GM21786 (cell line): ENCODE measurements at regions not wholly inside any gene's neighbourhood (a gene's known extent, or its start where the extent isn't known, plus 50 kb on each side); places are given as distances from the start of the nearest gene placed in this dataset.
A peak's percentile ranks its signal among the peaks of the same experiment; 100 is the strongest.

Source experiments
- ATAC-seq: cut with Tn5 transposase; IDR thresholded peaks from one replicate; pipeline ENCODE4 v1.9.1; 2021; ENCODE audit not compliant: unreplicated experiment

- no peak for ATAC-seq
These were observed 134.7 kb upstream of the CITED2 start for GRCh38 chr6:139509167-139509566.

GRCh38 chr6:139508576-139508975 lies 134.1 kb upstream of the CITED2 start:
- ATAC-seq, result no peak

- ATAC-seq, result no peak
These were observed 133.6 kb upstream of the CITED2 start for GRCh38 chr6:139508023-139508422.

GRCh38 chr6:139500977-139501376 lies 126.5 kb upstream of the CITED2 start:
- ATAC-seq, result no peak

- ATAC-seq, result no peak
These were observed 124.3 kb upstream of the CITED2 start for GRCh38 chr6:139498715-139499114.

- ATAC-seq, result no peak
These were observed 123.0 kb upstream of the CITED2 start for GRCh38 chr6:139497345-139497961.

- ATAC-seq, result no peak
These were observed 122.4 kb upstream of the CITED2 start for GRCh38 chr6:139496654-139497344.

- ATAC-seq, result no peak
These were observed 120.0 kb upstream of the CITED2 start for GRCh38 chr6:139494376-139494990.

- no peak for ATAC-seq
These were observed 116.0 kb upstream of the CITED2 start for GRCh38 chr6:139490482-139490881.

- no peak for ATAC-seq
These were observed 112.0 kb upstream of the CITED2 start for GRCh38 chr6:139486476-139486799.

- ATAC-seq, result no peak
These were observed 111.5 kb upstream of the CITED2 start for GRCh38 chr6:139485742-139486475.

GRCh38 chr6:139485185-139485584 lies 110.7 kb upstream of the CITED2 start:
- no peak for ATAC-seq

GRCh38 chr6:139483079-139483478 lies 108.6 kb upstream of the CITED2 start:
- ATAC-seq, result no peak

- ATAC-seq, result no peak
These were observed 107.8 kb upstream of the CITED2 start for GRCh38 chr6:139482287-139482686.

GRCh38 chr6:139480356-139481165 lies 106.1 kb upstream of the CITED2 start:
- no peak for ATAC-seq

- no peak for ATAC-seq
These were observed 105.2 kb upstream of the CITED2 start for GRCh38 chr6:139479433-139480222.

- no peak for ATAC-seq
These were observed 101.2 kb upstream of the CITED2 start for GRCh38 chr6:139475646-139476045.

- no peak for ATAC-seq
These were observed 100.8 kb upstream of the CITED2 start for GRCh38 chr6:139475241-139475640.

- ATAC-seq, result peak; percentile 55
These were observed 100.0 kb upstream of the CITED2 start for GRCh38 chr6:139474145-139475108.
